ENCODE measurements at regions not wholly inside any gene's neighbourhood (a gene's known extent, or its start where the extent isn't known, plus 50 kb on each side); places are given as distances from the start of the nearest gene placed in this dataset.

DNA sequence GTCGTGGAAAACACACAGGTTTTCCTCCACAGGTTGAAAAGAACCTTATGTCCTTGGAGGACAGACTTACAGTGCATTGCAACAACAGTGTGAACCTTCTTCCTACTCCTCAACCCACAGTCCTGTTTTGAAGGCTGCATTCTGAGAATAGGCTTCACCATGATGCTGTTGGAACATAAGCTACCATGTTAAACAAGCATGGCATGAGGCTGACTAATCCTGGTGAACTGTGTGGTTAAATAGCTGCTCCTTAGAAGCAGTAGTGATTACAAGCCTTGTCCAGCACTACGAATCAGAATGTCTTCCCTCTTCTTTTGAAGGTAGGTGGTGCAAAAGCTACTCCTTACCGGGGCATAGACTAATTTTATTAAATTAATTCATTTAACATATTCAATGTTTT is 368.5 kb upstream of the EPHA7 start:
- TF ChIP-seq, protein P1, sequence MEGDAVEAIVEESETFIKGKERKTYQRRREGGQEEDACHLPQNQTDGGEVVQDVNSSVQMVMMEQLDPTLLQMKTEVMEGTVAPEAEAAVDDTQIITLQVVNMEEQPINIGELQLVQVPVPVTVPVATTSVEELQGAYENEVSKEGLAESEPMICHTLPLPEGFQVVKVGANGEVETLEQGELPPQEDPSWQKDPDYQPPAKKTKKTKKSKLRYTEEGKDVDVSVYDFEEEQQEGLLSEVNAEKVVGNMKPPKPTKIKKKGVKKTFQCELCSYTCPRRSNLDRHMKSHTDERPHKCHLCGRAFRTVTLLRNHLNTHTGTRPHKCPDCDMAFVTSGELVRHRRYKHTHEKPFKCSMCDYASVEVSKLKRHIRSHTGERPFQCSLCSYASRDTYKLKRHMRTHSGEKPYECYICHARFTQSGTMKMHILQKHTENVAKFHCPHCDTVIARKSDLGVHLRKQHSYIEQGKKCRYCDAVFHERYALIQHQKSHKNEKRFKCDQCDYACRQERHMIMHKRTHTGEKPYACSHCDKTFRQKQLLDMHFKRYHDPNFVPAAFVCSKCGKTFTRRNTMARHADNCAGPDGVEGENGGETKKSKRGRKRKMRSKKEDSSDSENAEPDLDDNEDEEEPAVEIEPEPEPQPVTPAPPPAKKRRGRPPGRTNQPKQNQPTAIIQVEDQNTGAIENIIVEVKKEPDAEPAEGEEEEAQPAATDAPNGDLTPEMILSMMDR (IDR thresholded peaks at IDR 0.05): no peak
- TF ChIP-seq POLR2A (IDR thresholded peaks at IDR 0.05): no peak
